ENCODE measurements at regions not wholly inside any gene's neighbourhood (a gene's known extent, or its start where the extent isn't known, plus 50 kb on each side); places are given as distances from the start of the nearest gene placed in this dataset.

- TF ChIP-seq, protein P1, sequence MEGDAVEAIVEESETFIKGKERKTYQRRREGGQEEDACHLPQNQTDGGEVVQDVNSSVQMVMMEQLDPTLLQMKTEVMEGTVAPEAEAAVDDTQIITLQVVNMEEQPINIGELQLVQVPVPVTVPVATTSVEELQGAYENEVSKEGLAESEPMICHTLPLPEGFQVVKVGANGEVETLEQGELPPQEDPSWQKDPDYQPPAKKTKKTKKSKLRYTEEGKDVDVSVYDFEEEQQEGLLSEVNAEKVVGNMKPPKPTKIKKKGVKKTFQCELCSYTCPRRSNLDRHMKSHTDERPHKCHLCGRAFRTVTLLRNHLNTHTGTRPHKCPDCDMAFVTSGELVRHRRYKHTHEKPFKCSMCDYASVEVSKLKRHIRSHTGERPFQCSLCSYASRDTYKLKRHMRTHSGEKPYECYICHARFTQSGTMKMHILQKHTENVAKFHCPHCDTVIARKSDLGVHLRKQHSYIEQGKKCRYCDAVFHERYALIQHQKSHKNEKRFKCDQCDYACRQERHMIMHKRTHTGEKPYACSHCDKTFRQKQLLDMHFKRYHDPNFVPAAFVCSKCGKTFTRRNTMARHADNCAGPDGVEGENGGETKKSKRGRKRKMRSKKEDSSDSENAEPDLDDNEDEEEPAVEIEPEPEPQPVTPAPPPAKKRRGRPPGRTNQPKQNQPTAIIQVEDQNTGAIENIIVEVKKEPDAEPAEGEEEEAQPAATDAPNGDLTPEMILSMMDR (IDR thresholded peaks at IDR 0.05), result no peak
- TF ChIP-seq POLR2A (IDR thresholded peaks at IDR 0.05), result no peak
Observed at GRCh38 chr5:174623018-174623417, 101.4 kb upstream of the MSX2 start.
